DND-41 (cell line): ENCODE measurements at regions not wholly inside any gene's neighbourhood (a gene's known extent, or its start where the extent isn't known, plus 50 kb on each side); places are given as distances from the start of the nearest gene placed in this dataset.

ENCODE experiments used
- ATAC-seq: fragments of 200-7000 bp; cut with Tn5 transposase; 3 replicates; pipeline ENCODE4 v1.9.1; 2021; ENCODE audit warnings: low read depth; ENCODE audit not compliant: insufficient read depth
- DNase-seq: peaks from one replicate; pipeline ENCODE4 v3.0.0-alpha.2; 2020
- H2AFZ ChIP-seq: 2 replicates; pipeline ENCODE4 v1.6.0; 2012; ENCODE audit warnings: low read depth, low read length
- H3K27ac ChIP-seq: 2 replicates; pipeline ENCODE4 v1.5.1; 2012; ENCODE audit warnings: low read length, inconsistent platforms
- H3K27me3 ChIP-seq: fragments of 200-600 bp; sonication (generic); 2 replicates; pipeline ENCODE4 v1.6.0; 2012; ENCODE audit warnings: low read length, mild to moderate bottlenecking, inconsistent platforms; ENCODE audit not compliant: insufficient read depth, poor library complexity
- H3K36me3 ChIP-seq: 2 replicates; pipeline ENCODE4 v1.5.1; 2012; ENCODE audit warnings: low read length, inconsistent platforms; ENCODE audit not compliant: insufficient read depth
- H3K4me1 ChIP-seq: 2 replicates; pipeline ENCODE4 v1.5.1; 2012; ENCODE audit warnings: mild to moderate bottlenecking, low read length; ENCODE audit not compliant: insufficient read depth
- H3K4me2 ChIP-seq: 2 replicates; pipeline ENCODE4 v1.6.0; 2012; ENCODE audit warnings: mild to moderate bottlenecking, moderate library complexity, low read length, inconsistent platforms; ENCODE audit not compliant: insufficient read depth
- H3K4me3 ChIP-seq, 2 experiments: fragments of 200-600 bp in 1 of 2; shearing (Covaris generic) in 1 of 2; 2 replicates each; pipeline ENCODE4 v1.5.1; 2012 to 2016; ENCODE audit warnings: inconsistent platforms in 2 of 2, low read length in 2 of 2, mild to moderate bottlenecking in 2 of 2, low read depth in 1 of 2, moderate library complexity in 1 of 2
- H3K79me2 ChIP-seq: 2 replicates; pipeline ENCODE4 v1.6.0; 2012; ENCODE audit warnings: low read length, inconsistent platforms; ENCODE audit not compliant: insufficient read depth
- H3K9ac ChIP-seq: 2 replicates; pipeline ENCODE4 v1.6.0; 2012; ENCODE audit warnings: low read depth, mild to moderate bottlenecking, inconsistent platforms, low read length, moderate library complexity
- H3K9me3 ChIP-seq: 2 replicates; pipeline ENCODE4 v1.5.1; 2012; ENCODE audit warnings: low read length, moderate library complexity, mild to moderate bottlenecking, inconsistent platforms; ENCODE audit not compliant: insufficient read depth, severe bottlenecking
- H4K20me1 ChIP-seq: 2 replicates; pipeline ENCODE4 v1.6.0; 2012; ENCODE audit warnings: low read length; ENCODE audit not compliant: insufficient read depth
- CTCF ChIP-seq: IDR thresholded peaks from 2 replicates; pipeline ENCODE4 v1.5.1; 2012; ENCODE audit warnings: borderline replicate concordance, low read length, moderate library complexity, mild to moderate bottlenecking; ENCODE audit not compliant: poor library complexity, severe bottlenecking; ENCODE audit errors: extremely low read depth

GRCh38 chr9:32334112-32334511 is 50.3 kb upstream of the ACO1 start:
- ATAC-seq (no peak), DNase-seq (no peak)
- H3K9ac ChIP-seq = no peak overlapping the region
- TF ChIP-seq CTCF = no peak
- H3K27ac ChIP-seq = no peak overlapping the region
- no peaks in the 10 kb centered on the region for H3K79me2 ChIP-seq
- no peaks in the 10 kb centered on the region for H3K27me3 ChIP-seq
- H3K4me3 ChIP-seq = no peak overlapping the region
- no peaks in the 10 kb centered on the region for H3K4me1 ChIP-seq
- no peaks in the 10 kb centered on the region for H4K20me1 ChIP-seq
- H3K36me3 ChIP-seq = no peaks in the 10 kb centered on the region
- H3K9me3 ChIP-seq = no peaks in the 10 kb centered on the region
- H3K4me2 ChIP-seq = no peak overlapping the region
- no peak overlapping the region for H2AFZ ChIP-seq
